MM.1S (cell line): ENCODE measurements at regions not wholly inside any gene's neighbourhood (a gene's known extent, or its start where the extent isn't known, plus 50 kb on each side); places are given as distances from the start of the nearest gene placed in this dataset.

Experiments
- DNase-seq: peaks from one replicate; pipeline ENCODE4 v3.0.0-alpha.2; 2015
- H2AFZ ChIP-seq: fragments of 300-600 bp; sonication (generic); 2 replicates; pipeline ENCODE4 v1.6.0; 2016; ENCODE audit warnings: antibody characterized with exemption, low read length
- H3F3A ChIP-seq: fragments of 300-600 bp; sonication (generic); 2 replicates; pipeline ENCODE4 v1.6.1; 2016; ENCODE audit warnings: mild to moderate bottlenecking, antibody characterized with exemption, low read length, moderate library complexity, mixed read lengths; ENCODE audit not compliant: insufficient read depth
- H3K27ac ChIP-seq: fragments of 300-600 bp; sonication (generic); 2 replicates; pipeline ENCODE4 v1.5.1; 2016; ENCODE audit warnings: mild to moderate bottlenecking, low read length
- H3K27me3 ChIP-seq: fragments of 300-600 bp; sonication (generic); replicated peaks from 2 replicates; pipeline ENCODE4 v1.6.0; 2016; ENCODE audit warnings: low read length; ENCODE audit not compliant: insufficient read depth
- H3K36me3 ChIP-seq: fragments of 300-600 bp; sonication (generic); replicated peaks from 2 replicates; pipeline ENCODE4 v1.6.1; 2016; ENCODE audit warnings: mild to moderate bottlenecking, low read length, mixed read lengths; ENCODE audit not compliant: insufficient read depth
- H3K4me1 ChIP-seq: fragments of 300-600 bp; sonication (generic); 2 replicates; pipeline ENCODE4 v1.6.1; 2016; ENCODE audit warnings: low read length, mixed read lengths
- H3K4me2 ChIP-seq: fragments of 300-600 bp; sonication (generic); 2 replicates; pipeline ENCODE4 v1.6.0; 2016; ENCODE audit warnings: low read depth, low read length
- H3K4me3 ChIP-seq: fragments of 300-600 bp; sonication (generic); 2 replicates; pipeline ENCODE4 v1.5.1; 2016; ENCODE audit warnings: low read length, mixed read lengths
- H3K79me2 ChIP-seq: fragments of 300-600 bp; sonication (generic); 2 replicates; pipeline ENCODE4 v1.6.1; 2016; ENCODE audit warnings: mixed run types, low read length, mixed read lengths
- H3K9ac ChIP-seq: fragments of 300-600 bp; sonication (generic); 2 replicates; pipeline ENCODE4 v1.6.1; 2016; ENCODE audit warnings: low read length, mixed read lengths
- H3K9me2 ChIP-seq: fragments of 300-600 bp; sonication (generic); replicated peaks from 2 replicates; pipeline ENCODE4 v1.6.1; 2016; ENCODE audit warnings: mild to moderate bottlenecking, low read length, mixed read lengths; ENCODE audit not compliant: insufficient read depth
- H3K9me3 ChIP-seq: fragments of 300-600 bp; sonication (generic); replicated peaks from 2 replicates; pipeline ENCODE4 v1.6.1; 2016; ENCODE audit warnings: mild to moderate bottlenecking, low read length, mixed read lengths; ENCODE audit not compliant: insufficient read depth
- H4K20me1 ChIP-seq: fragments of 300-600 bp; sonication (generic); 2 replicates; pipeline ENCODE4 v1.6.1; 2016; ENCODE audit warnings: mild to moderate bottlenecking, low read length, moderate library complexity, mixed read lengths; ENCODE audit not compliant: insufficient read depth
- CTCF ChIP-seq: fragments of 300-600 bp; sonication (generic); IDR thresholded peaks from 2 replicates; pipeline ENCODE4 v1.5.1; 2016; ENCODE audit warnings: antibody characterized with exemption, low read length, mixed read lengths
- EZH2 ChIP-seq: fragments of 300-600 bp; sonication (generic); optimal IDR thresholded peaks from 2 replicates; pipeline ENCODE3; 2017; ENCODE audit warnings: low read depth, mild to moderate bottlenecking, antibody characterized with exemption, low read length, mixed read lengths
- EZH2phosphoT487 ChIP-seq: fragments of 300-600 bp; sonication (generic); IDR thresholded peaks from 2 replicates; pipeline ENCODE4 v1.6.1; 2018; ENCODE audit warnings: antibody characterized with exemption, low read length

- H2AFZ ChIP-seq, result no peak overlapping the region
- no peak overlapping the region for H3K4me3 ChIP-seq
- no peaks in the 10 kb centered on the region for H4K20me1 ChIP-seq
- H3K4me2 ChIP-seq, result no peak overlapping the region
- H3K27ac ChIP-seq, result no peak overlapping the region
- H3K9me3 ChIP-seq, result no peaks in the 10 kb centered on the region
- peaks cover 8% of the 10 kb centered on the region for H3K4me1 ChIP-seq
- no peaks in the 10 kb centered on the region for H3K79me2 ChIP-seq
- no peaks in the 10 kb centered on the region for H3K36me3 ChIP-seq
- no peaks in the 10 kb centered on the region for H3K9me2 ChIP-seq
- no peak overlapping the region for H3K9ac ChIP-seq
- no peak for DNase-seq
- TF ChIP-seq EZH2, result no peak
- no peak for TF ChIP-seq CTCF
- no peak for TF ChIP-seq EZH2phosphoT487
- H3F3A ChIP-seq, result peaks cover 8% of the 10 kb centered on the region
- no peaks in the 10 kb centered on the region for H3K27me3 ChIP-seq
These were observed 304.0 kb downstream of the DUSP10 start for GRCh38 chr1:221437926-221438325.

GRCh38 chr1:221439008-221439746 lies 302.7 kb downstream of the DUSP10 start:
- no peak overlapping the region for H2AFZ ChIP-seq
- peaks cover 8% of the 10 kb centered on the region for H3K4me1 ChIP-seq
- H3K9ac ChIP-seq, result no peak overlapping the region
- H3K4me2 ChIP-seq, result no peak overlapping the region
- no peak overlapping the region for H3K27ac ChIP-seq
- H3K79me2 ChIP-seq, result no peaks in the 10 kb centered on the region
- DNase-seq, result no peak
- TF ChIP-seq EZH2 (no peak), CTCF (no peak), EZH2phosphoT487 (no peak)
- no peaks in the 10 kb centered on the region for H3K27me3 ChIP-seq
- no peaks in the 10 kb centered on the region for H3K9me3 ChIP-seq
- no peaks in the 10 kb centered on the region for H4K20me1 ChIP-seq
- no peak overlapping the region for H3K4me3 ChIP-seq
- no peaks in the 10 kb centered on the region for H3K36me3 ChIP-seq
- H3F3A ChIP-seq, result peaks cover 8% of the 10 kb centered on the region
- no peaks in the 10 kb centered on the region for H3K9me2 ChIP-seq

- peaks cover 4% of the 10 kb centered on the region for H3K4me1 ChIP-seq
- H3F3A ChIP-seq, result peaks cover 5% of the 10 kb centered on the region
- H4K20me1 ChIP-seq, result no peaks in the 10 kb centered on the region
- H3K36me3 ChIP-seq, result no peaks in the 10 kb centered on the region
- TF ChIP-seq EZH2phosphoT487 (no peak), CTCF (no peak)
- H3K9me2 ChIP-seq, result no peaks in the 10 kb centered on the region
- no peak for DNase-seq
- H3K9me3 ChIP-seq, result no peaks in the 10 kb centered on the region
- no peak overlapping the region for H3K9ac ChIP-seq
- no peaks in the 10 kb centered on the region for H3K27me3 ChIP-seq
- H3K27ac ChIP-seq, result no peak overlapping the region
- H3K4me2 ChIP-seq, result no peak overlapping the region
- no peak overlapping the region for H2AFZ ChIP-seq
- no peak overlapping the region for H3K4me3 ChIP-seq
- H3K79me2 ChIP-seq, result no peaks in the 10 kb centered on the region
These were observed 302.0 kb downstream of the DUSP10 start for GRCh38 chr1:221439747-221440501.
